ENCODE measurements at regions not wholly inside any gene's neighbourhood (a gene's known extent, or its start where the extent isn't known, plus 50 kb on each side); places are given as distances from the start of the nearest gene placed in this dataset.

DNA sequence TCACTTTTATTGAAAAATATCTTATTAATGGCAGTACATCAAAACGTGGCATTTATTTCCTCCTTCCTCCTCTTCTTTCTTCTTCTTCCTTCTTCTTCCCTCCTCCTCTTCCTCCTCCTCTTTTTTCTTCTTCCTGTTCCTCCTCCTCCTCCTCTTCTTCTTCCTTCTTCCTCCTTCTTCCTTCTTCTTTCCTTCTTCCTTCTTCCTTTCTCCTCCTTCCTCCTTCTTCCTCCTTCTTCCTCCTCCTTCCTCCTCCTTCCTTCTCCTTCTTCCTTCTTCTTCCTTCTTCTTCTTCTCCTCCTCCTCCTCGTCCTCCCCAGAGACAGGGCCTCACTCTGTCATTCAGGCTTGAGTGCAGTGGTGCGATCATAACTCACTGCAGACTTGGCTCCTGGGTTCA is 457.2 kb downstream of the AEBP2 start:
- no peaks in the 10 kb centered on the region for H3K9me3 ChIP-seq
- H3K4me3 ChIP-seq = no peak overlapping the region
- no peaks in the 10 kb centered on the region for H3K36me3 ChIP-seq
- H3K4me1 ChIP-seq = no peaks in the 10 kb centered on the region
- no peak for TF ChIP-seq POLR2A (IDR thresholded peaks at IDR 0.05)
- TF ChIP-seq POLR2AphosphoS5 (IDR thresholded peaks at IDR 0.05) = no peak
- TF ChIP-seq, protein P1, sequence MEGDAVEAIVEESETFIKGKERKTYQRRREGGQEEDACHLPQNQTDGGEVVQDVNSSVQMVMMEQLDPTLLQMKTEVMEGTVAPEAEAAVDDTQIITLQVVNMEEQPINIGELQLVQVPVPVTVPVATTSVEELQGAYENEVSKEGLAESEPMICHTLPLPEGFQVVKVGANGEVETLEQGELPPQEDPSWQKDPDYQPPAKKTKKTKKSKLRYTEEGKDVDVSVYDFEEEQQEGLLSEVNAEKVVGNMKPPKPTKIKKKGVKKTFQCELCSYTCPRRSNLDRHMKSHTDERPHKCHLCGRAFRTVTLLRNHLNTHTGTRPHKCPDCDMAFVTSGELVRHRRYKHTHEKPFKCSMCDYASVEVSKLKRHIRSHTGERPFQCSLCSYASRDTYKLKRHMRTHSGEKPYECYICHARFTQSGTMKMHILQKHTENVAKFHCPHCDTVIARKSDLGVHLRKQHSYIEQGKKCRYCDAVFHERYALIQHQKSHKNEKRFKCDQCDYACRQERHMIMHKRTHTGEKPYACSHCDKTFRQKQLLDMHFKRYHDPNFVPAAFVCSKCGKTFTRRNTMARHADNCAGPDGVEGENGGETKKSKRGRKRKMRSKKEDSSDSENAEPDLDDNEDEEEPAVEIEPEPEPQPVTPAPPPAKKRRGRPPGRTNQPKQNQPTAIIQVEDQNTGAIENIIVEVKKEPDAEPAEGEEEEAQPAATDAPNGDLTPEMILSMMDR (IDR thresholded peaks at IDR 0.05) = no peak
- TF ChIP-seq EP300 (IDR thresholded peaks at IDR 0.05) = no peak
- H3K27me3 ChIP-seq = no peaks in the 10 kb centered on the region
- no peak for DNase-seq (ENCODE audit: low spot score in 2 of 2)
- H3K27ac ChIP-seq = no peak overlapping the region
- WGBS = 81% methylated on average over 3 of the region's 3 CpGs

DNA sequence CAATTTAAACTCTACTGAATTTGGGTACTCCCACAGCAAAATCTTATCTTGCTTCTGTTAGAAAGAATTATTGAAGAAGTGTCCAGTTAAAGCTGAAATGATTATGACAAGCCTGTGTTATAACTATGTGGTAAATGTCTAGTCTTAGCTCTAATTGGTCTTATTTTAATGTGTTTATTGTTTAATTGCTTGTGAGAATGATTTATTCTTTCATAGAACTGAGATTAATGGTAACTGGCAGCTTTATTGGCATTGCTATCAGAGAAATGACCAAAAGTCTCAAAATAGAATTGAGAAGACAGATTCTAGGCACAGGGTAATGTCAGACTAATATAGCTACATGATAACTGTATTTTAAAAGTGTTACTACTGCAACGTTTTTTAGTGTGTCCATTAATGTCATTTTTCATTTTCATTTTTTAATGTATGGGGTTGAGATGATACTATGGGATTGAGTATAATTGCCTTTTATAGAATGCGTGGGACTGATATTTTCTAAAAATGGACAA is 458.7 kb downstream of the AEBP2 start:
- Histone ChIP-seq H3K27ac (no peak overlapping the region), H3K36me3 (no peaks in the 10 kb centered on the region), H3K4me3 (no peak overlapping the region), H3K9me3 (no peaks in the 10 kb centered on the region), H3K27me3 (no peaks in the 10 kb centered on the region), H3K4me1 (no peaks in the 10 kb centered on the region)
- DNase-seq (ENCODE audit: low spot score in 2 of 2) = no peak
- 74% methylated on average over 2 of the region's 2 CpGs for WGBS
- TF ChIP-seq POLR2A (IDR thresholded peaks at IDR 0.05) = no peak
- no peak for TF ChIP-seq EP300 (IDR thresholded peaks at IDR 0.05)
- TF ChIP-seq, protein P1 (IDR thresholded peaks at IDR 0.05) = no peak
- TF ChIP-seq POLR2AphosphoS5 (IDR thresholded peaks at IDR 0.05) = no peak

DNA sequence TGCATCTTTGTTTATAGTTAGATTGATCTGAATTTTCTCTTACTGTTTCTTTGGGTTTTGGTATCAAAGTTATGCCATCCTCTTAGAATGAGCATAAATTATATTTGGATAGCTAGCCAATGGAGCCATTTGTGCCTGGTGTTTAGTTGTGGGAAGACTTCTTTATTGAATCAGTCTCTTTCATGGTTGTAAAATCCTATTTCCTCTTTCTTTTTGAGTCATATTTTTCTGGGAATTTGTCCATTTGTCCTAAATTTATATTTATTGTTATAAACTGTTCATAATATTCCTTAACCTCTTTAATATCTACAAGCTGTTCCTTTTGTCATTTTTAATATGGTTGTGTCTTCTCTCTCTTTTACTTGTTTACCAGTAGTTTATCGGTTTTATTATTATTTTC is 462.5 kb downstream of the AEBP2 start:
- Histone ChIP-seq H3K9me3 (no peaks in the 10 kb centered on the region), H3K27me3 (no peaks in the 10 kb centered on the region), H3K27ac (no peak overlapping the region), H3K36me3 (no peaks in the 10 kb centered on the region), H3K4me3 (no peak overlapping the region), H3K4me1 (no peaks in the 10 kb centered on the region)
- DNase-seq (ENCODE audit: low spot score in 2 of 2) = no peak
- TF ChIP-seq, protein P1 (IDR thresholded peaks at IDR 0.05) = no peak
- TF ChIP-seq POLR2AphosphoS5 (IDR thresholded peaks at IDR 0.05) (no peak), EP300 (IDR thresholded peaks at IDR 0.05) (no peak), POLR2A (IDR thresholded peaks at IDR 0.05) (no peak)
- 70% methylated on average over 1 of the region's 1 CpG for WGBS

DNA sequence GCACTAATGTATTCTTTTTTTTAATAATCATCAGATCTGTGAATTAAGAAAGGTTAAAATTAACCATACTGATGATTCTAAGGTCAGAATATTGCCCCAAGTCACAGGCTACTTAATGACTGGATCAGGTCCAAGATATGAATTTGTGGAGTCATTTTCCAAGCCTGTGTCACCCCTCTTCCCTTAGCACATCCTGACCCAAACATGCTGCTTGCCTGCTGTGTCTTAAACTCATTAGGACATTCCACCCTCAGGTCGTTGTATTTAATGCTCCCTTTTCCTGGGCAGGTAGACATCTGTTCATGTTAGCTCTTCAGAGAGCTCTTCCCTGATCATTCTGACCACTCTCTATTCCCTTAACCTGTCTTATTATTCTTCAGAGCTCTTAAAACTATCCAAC is 463.5 kb upstream of the PDE3A start:
- no peaks in the 10 kb centered on the region for H3K4me1 ChIP-seq
- WGBS = 17% methylated on average over 1 of the region's 1 CpG
- H3K27ac ChIP-seq = no peak overlapping the region
- H3K9me3 ChIP-seq = no peaks in the 10 kb centered on the region
- H3K36me3 ChIP-seq = no peaks in the 10 kb centered on the region
- H3K27me3 ChIP-seq = no peaks in the 10 kb centered on the region
- TF ChIP-seq POLR2A (IDR thresholded peaks at IDR 0.05) (no peak), POLR2AphosphoS5 (IDR thresholded peaks at IDR 0.05) (no peak)
- no peak overlapping the region for H3K4me3 ChIP-seq
- no peak for DNase-seq (ENCODE audit: low spot score in 2 of 2)

DNA sequence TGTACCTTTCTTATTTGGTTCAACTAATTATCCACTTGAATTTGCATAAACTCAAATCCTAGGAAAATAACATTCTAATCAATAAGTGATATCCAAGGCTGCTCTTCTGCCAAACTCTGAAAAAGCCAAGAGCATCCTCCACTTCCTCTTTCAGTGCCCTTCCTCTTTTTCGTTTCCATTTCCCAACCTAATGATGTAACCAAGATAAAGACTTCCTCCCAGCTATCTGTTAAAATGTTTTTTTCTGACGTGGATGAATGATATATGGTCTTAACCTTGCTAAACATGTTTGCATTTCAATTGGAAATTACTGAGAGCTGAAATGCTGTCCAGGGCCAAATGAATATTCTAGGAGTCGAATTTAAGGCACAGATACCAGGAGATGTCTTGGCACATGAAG is 459.5 kb upstream of the PDE3A start:
- H3K9me3 ChIP-seq = no peaks in the 10 kb centered on the region
- no peak for DNase-seq (ENCODE audit: low spot score in 2 of 2)
- no peak overlapping the region for H3K27ac ChIP-seq
- no peaks in the 10 kb centered on the region for H3K27me3 ChIP-seq
- 40% methylated on average over 3 of the region's 3 CpGs for WGBS
- H3K4me3 ChIP-seq = no peak overlapping the region
- no peaks in the 10 kb centered on the region for H3K36me3 ChIP-seq
- H3K4me1 ChIP-seq = no peaks in the 10 kb centered on the region
- TF ChIP-seq POLR2A (IDR thresholded peaks at IDR 0.05) = no peak
- no peak for TF ChIP-seq POLR2AphosphoS5 (IDR thresholded peaks at IDR 0.05)
- TF ChIP-seq, protein P1 (IDR thresholded peaks at IDR 0.05) = no peak
- TF ChIP-seq EP300 (IDR thresholded peaks at IDR 0.05) = no peak

DNA sequence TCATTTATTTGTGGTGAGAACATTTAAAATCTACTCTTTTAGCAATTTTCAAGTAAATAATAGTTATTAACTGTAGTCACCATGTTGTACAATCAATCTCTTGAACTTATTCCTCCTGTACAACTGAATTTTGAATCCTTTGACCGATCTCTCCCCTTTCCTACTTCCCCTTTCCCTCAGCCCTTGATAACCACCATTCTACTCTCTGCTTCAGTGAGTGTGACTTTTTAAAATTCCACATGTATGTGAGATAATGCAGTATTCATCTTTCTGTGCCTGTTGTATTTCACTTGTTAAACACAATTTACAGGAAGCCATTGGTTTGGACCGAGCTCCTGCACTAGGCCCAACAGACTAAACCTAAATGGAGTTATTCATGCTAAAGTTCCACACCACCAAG is 458.9 kb upstream of the PDE3A start:
- TF ChIP-seq POLR2AphosphoS5 (IDR thresholded peaks at IDR 0.05) = no peak
- TF ChIP-seq, protein P1 (IDR thresholded peaks at IDR 0.05) = no peak
- TF ChIP-seq POLR2A (IDR thresholded peaks at IDR 0.05) = no peak
- no peak for TF ChIP-seq EP300 (IDR thresholded peaks at IDR 0.05)
- Histone ChIP-seq H3K36me3 (no peaks in the 10 kb centered on the region), H3K4me3 (no peak overlapping the region), H3K9me3 (no peaks in the 10 kb centered on the region), H3K27me3 (no peaks in the 10 kb centered on the region), H3K27ac (no peak overlapping the region), H3K4me1 (no peaks in the 10 kb centered on the region)
- no peak for DNase-seq (ENCODE audit: low spot score in 2 of 2)
- WGBS = 47% methylated on average over 2 of the region's 2 CpGs

Measured in suprapubic skin (tissue), 4 donors.